ENCODE measurements at regions not wholly inside any gene's neighbourhood (a gene's known extent, or its start where the extent isn't known, plus 50 kb on each side); places are given as distances from the start of the nearest gene placed in this dataset.

DNA sequence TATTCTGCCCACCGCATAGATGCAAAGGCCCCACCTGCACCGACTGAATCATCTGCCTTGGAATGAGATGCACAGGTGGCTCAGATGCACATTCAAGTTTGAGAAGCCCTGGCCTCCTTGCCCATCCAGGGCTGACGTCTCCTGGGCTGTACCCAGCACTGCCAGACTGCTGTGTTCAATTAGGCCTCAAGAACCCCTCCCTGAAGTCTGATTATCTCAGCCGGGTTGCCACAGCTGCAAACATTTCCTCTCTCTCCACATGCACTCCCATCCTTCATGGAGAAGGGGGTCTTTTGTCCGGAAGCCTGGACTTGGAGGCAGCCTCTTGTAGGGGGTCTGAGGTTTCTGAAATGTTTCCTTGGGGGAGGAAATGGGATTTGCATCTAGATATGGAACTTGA lies 459.4 kb upstream of the PROK2 start:
- Histone ChIP-seq H3K27ac (no peak overlapping the region), H3K4me1 (ENCODE audit: low read depth, poor library complexity, severe bottlenecking) (no peaks in the 10 kb centered on the region)
- TF ChIP-seq, protein P1, sequence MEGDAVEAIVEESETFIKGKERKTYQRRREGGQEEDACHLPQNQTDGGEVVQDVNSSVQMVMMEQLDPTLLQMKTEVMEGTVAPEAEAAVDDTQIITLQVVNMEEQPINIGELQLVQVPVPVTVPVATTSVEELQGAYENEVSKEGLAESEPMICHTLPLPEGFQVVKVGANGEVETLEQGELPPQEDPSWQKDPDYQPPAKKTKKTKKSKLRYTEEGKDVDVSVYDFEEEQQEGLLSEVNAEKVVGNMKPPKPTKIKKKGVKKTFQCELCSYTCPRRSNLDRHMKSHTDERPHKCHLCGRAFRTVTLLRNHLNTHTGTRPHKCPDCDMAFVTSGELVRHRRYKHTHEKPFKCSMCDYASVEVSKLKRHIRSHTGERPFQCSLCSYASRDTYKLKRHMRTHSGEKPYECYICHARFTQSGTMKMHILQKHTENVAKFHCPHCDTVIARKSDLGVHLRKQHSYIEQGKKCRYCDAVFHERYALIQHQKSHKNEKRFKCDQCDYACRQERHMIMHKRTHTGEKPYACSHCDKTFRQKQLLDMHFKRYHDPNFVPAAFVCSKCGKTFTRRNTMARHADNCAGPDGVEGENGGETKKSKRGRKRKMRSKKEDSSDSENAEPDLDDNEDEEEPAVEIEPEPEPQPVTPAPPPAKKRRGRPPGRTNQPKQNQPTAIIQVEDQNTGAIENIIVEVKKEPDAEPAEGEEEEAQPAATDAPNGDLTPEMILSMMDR (conservative IDR thresholded peaks at IDR 0.05; ENCODE audit: low read depth, low read length): no peak

DNA sequence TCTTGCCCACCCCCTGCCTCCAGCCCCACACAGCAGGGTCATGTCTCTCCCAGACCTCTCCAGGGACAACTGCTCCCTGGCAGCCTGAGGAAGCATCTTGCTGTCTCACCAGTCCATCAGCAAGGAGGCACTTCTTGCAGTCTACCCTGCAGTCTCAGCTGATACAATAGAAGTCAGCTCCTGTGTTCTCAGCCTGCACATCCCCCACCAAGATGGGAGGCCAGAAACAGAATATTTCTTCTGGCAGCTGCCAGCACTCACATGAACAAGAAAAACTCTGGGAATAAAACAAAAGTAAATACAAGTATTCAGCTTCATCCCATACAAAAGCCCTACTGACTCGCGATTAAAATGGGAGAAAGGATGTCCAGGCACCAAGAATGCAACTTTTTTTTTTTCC lies 457.4 kb upstream of the PROK2 start:
- Histone ChIP-seq H3K4me1 (ENCODE audit: low read depth, poor library complexity, severe bottlenecking) (no peaks in the 10 kb centered on the region), H3K79me2 (ENCODE audit: insufficient read depth, low read depth) (no peaks in the 10 kb centered on the region), H3K4me2 (no peak overlapping the region), H4K20me1 (ENCODE audit: insufficient read depth) (no peaks in the 10 kb centered on the region), H2AFZ (ENCODE audit: low read depth) (no peak overlapping the region), H3K36me3 (ENCODE audit: insufficient read depth) (no peaks in the 10 kb centered on the region), H3K9ac (no peak overlapping the region), H3K27ac (no peak overlapping the region), H3K4me3 (IDR thresholded peaks at IDR 0.05; ENCODE audit: insufficient read depth, low read depth, low read length) (no peak overlapping the region), H3K27me3 (ENCODE audit: insufficient read depth, low read depth) (no peaks in the 10 kb centered on the region)
- TF ChIP-seq, protein P1 (conservative IDR thresholded peaks at IDR 0.05; ENCODE audit: low read depth, low read length): no peak

More for the DNA sequence above, 459.4 kb upstream of the PROK2 start:
- Histone ChIP-seq H3K79me2 (ENCODE audit: insufficient read depth, low read depth) (no peaks in the 10 kb centered on the region), H2AFZ (ENCODE audit: low read depth) (no peak overlapping the region), H3K4me3 (IDR thresholded peaks at IDR 0.05; ENCODE audit: insufficient read depth, low read depth, low read length) (no peak overlapping the region), H3K36me3 (ENCODE audit: insufficient read depth) (no peaks in the 10 kb centered on the region), H3K4me2 (no peak overlapping the region), H4K20me1 (ENCODE audit: insufficient read depth) (no peaks in the 10 kb centered on the region), H3K27me3 (ENCODE audit: insufficient read depth, low read depth) (no peaks in the 10 kb centered on the region), H3K9ac (no peak overlapping the region)

DNA sequence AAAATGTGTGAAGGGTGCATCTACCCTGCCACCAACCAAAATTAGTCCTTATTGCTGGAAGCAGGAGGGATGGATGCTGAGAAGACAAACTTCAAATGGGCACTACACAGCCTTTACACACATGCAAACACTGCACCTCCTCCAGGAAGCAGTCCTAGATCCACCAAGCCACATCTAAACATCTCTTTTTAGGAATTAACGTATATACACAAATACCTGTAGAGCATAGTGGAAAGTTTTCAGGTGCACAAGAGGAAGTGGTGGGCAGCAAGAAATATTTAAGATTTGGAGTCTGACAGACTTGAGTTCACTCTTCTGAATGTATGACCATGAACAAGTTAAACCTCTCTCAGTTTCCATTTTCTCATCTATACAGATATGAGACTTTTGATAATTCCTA lies 456.6 kb upstream of the PROK2 start:
- Histone ChIP-seq H2AFZ (ENCODE audit: low read depth) (no peak overlapping the region), H4K20me1 (ENCODE audit: insufficient read depth) (no peaks in the 10 kb centered on the region), H3K36me3 (ENCODE audit: insufficient read depth) (no peaks in the 10 kb centered on the region), H3K4me1 (ENCODE audit: low read depth, poor library complexity, severe bottlenecking) (no peaks in the 10 kb centered on the region), H3K27ac (no peak overlapping the region), H3K4me2 (no peak overlapping the region), H3K9ac (no peak overlapping the region), H3K27me3 (ENCODE audit: insufficient read depth, low read depth) (no peaks in the 10 kb centered on the region), H3K4me3 (IDR thresholded peaks at IDR 0.05; ENCODE audit: insufficient read depth, low read depth, low read length) (no peak overlapping the region), H3K79me2 (ENCODE audit: insufficient read depth, low read depth) (no peaks in the 10 kb centered on the region)
- TF ChIP-seq, protein P1 (conservative IDR thresholded peaks at IDR 0.05; ENCODE audit: low read depth, low read length): no peak

DNA sequence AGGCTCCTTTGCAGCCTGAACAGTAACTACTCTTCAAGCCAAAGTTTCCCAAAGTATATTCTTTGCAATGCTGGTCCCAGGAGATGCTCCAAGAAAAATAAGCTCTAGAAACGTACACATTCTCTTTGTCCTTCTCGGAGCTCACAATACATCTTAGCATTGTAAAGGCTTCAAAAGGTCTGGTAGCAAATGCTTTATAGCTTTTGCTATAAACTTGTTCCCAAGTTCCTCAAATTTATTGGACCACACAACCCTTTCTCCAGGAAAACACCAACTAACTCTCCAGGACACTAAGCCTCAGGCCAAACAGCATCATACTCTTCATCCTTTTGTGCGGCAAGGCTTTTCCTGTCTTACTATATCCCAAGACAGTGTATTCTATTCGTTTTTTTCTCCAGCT lies 455.6 kb upstream of the PROK2 start:
- TF ChIP-seq, protein P1 (conservative IDR thresholded peaks at IDR 0.05; ENCODE audit: low read depth, low read length): no peak
- H3K79me2 ChIP-seq (ENCODE audit: insufficient read depth, low read depth): no peaks in the 10 kb centered on the region
- H4K20me1 ChIP-seq (ENCODE audit: insufficient read depth): no peaks in the 10 kb centered on the region
- no peak overlapping the region for H2AFZ ChIP-seq (ENCODE audit: low read depth)
- no peak overlapping the region for H3K9ac ChIP-seq
- H3K27me3 ChIP-seq (ENCODE audit: insufficient read depth, low read depth): no peaks in the 10 kb centered on the region
- no peaks in the 10 kb centered on the region for H3K4me1 ChIP-seq (ENCODE audit: low read depth, poor library complexity, severe bottlenecking)
- H3K4me3 ChIP-seq (IDR thresholded peaks at IDR 0.05; ENCODE audit: insufficient read depth, low read depth, low read length): no peak overlapping the region
- H3K4me2 ChIP-seq: no peak overlapping the region
- H3K27ac ChIP-seq: no peak overlapping the region
- H3K36me3 ChIP-seq (ENCODE audit: insufficient read depth): no peaks in the 10 kb centered on the region
